Common myeloid progenitor, CD34-positive (primary cell): ENCODE measurements at regions not wholly inside any gene's neighbourhood (a gene's known extent, or its start where the extent isn't known, plus 50 kb on each side); places are given as distances from the start of the nearest gene placed in this dataset.

Experiments used
- CTCF ChIA-PET: fragments of 350-600 bp; sonication (Branson Sonifier 250); formaldehyde crosslinking; loops from one replicate; lab custom pipeline; 2021; ENCODE audit warnings: antibody characterized with exemption; lab: Charles Lee
- POLR2A ChIA-PET: fragments of 350-600 bp; sonication (Branson Sonifier 250); formaldehyde crosslinking; loops from one replicate; lab custom pipeline; 2021; ENCODE audit warnings: antibody characterized with exemption; lab: Charles Lee
- DNase-seq, 3 donors: peaks; one replicate each; pipeline versions ENCODE4 v3.0.0 to v3.0.0-alpha.2; 2013
- H3K27ac ChIP-seq, 2 experiments: 1 replicate in 1 of 2; 2 replicates in 1 of 2; pipeline ENCODE4 v1.7.0; 2013; ENCODE audit warnings: inconsistent platforms in 2 of 2, low read length in 2 of 2, mild to moderate bottlenecking in 2 of 2, low read depth in 1 of 2, moderate library complexity in 1 of 2; ENCODE audit not compliant: severe bottlenecking in 2 of 2, insufficient read depth in 1 of 2, poor library complexity in 1 of 2
- H3K27me3 ChIP-seq, 5 experiments: replicated peaks in 2 of 5; 1 replicate in 3 of 5; 2 replicates in 2 of 5; pipeline versions ENCODE4 v1.6.1 to v1.7.0; 2013; ENCODE audit warnings: low read length in 4 of 5, mild to moderate bottlenecking in 2 of 5, moderate library complexity in 2 of 5, inconsistent platforms in 1 of 5; ENCODE audit not compliant: insufficient read depth in 5 of 5, control insufficient read depth in 4 of 5
- H3K36me3 ChIP-seq, 4 experiments: 1 replicate in 2 of 4; 2 replicates in 2 of 4; pipeline versions ENCODE4 v1.6.1 to v1.7.0; 2013; ENCODE audit warnings: low read length in 3 of 4, control low read depth in 1 of 4, mild to moderate bottlenecking in 1 of 4; ENCODE audit not compliant: control insufficient read depth in 4 of 4, insufficient read depth in 4 of 4
- H3K4me1 ChIP-seq, 4 experiments: 1 replicate in 3 of 4; 2 replicates in 1 of 4; pipeline versions ENCODE4 v1.6.1 to v1.7.1; 2013; ENCODE audit warnings: low read length in 3 of 4, mild to moderate bottlenecking in 3 of 4, control low read depth in 1 of 4, inconsistent platforms in 1 of 4, moderate library complexity in 1 of 4; ENCODE audit not compliant: control insufficient read depth in 4 of 4, insufficient read depth in 4 of 4; ENCODE audit errors: control extremely low read depth in 1 of 4
- H3K4me3 ChIP-seq, 7 experiments: 1 replicate in 4 of 7; 2 replicates in 3 of 7; pipeline versions ENCODE4 v1.5.1 to v1.7.0; 2013; ENCODE audit warnings: mild to moderate bottlenecking in 7 of 7, low read length in 6 of 7, moderate library complexity in 6 of 7, inconsistent platforms in 2 of 7, low read depth in 2 of 7, control low read depth in 1 of 7; ENCODE audit not compliant: insufficient read depth in 4 of 7, control insufficient read depth in 1 of 7; ENCODE audit errors: extremely low read depth in 1 of 7
- H3K9me3 ChIP-seq, 5 experiments: 1 replicate in 4 of 5; 2 replicates in 1 of 5; pipeline versions ENCODE4 v1.6.1 to v1.7.1; 2013; ENCODE audit warnings: low read length in 4 of 5, mild to moderate bottlenecking in 2 of 5, inconsistent platforms in 1 of 5, low read depth in 1 of 5, moderate library complexity in 1 of 5; ENCODE audit not compliant: control insufficient read depth in 4 of 5, insufficient read depth in 2 of 5; ENCODE audit errors: control extremely low read depth in 1 of 5
- WGBS: methylation state at CpG from one replicate; pipeline ENCODE4 v1.1.5; 2013; ENCODE audit not compliant: insufficient coverage; 5-methylcytosine and 5-hydroxymethylcytosine counted together

- ChIA-PET POLR2A (no interaction called here), CTCF (no interaction called here)
- H3K4me3 ChIP-seq, result no peak overlapping the region
- H3K27me3 ChIP-seq, result no peaks in the 10 kb centered on the region
- no peak overlapping the region for H3K27ac ChIP-seq
- H3K9me3 ChIP-seq, result no peaks in the 10 kb centered on the region
- WGBS, result 83% methylated on average over 1 of the region's 1 CpG
- DNase-seq, result no peak
- H3K36me3 ChIP-seq, result no peaks in the 10 kb centered on the region
- no peaks in the 10 kb centered on the region for H3K4me1 ChIP-seq
Observed at GRCh38 chr6:51514748-51515402, 572.5 kb downstream of the PKHD1 start.

GRCh38 chr6:51526049-51526448, 561.4 kb downstream of the PKHD1 start:
- Histone ChIP-seq H3K4me3 (no peak overlapping the region), H3K27ac (no peak overlapping the region), H3K9me3 (no peaks in the 10 kb centered on the region), H3K36me3 (no peaks in the 10 kb centered on the region), H3K4me1 (no peaks in the 10 kb centered on the region), H3K27me3 (peaks cover 0 to 3% (median 0%) of the 10 kb centered on the region in 5 experiments)
- DNase-seq, result no peak
- ChIA-PET CTCF (no interaction called here), POLR2A (no interaction called here)
- WGBS, result 95% methylated on average over 3 of the region's 3 CpGs

GRCh38 chr6:51526922-51527321, 560.5 kb downstream of the PKHD1 start:
- CTCF ChIA-PET, result no interaction called here
- H3K27ac ChIP-seq, result no peak overlapping the region
- H3K36me3 ChIP-seq, result no peaks in the 10 kb centered on the region
- POLR2A ChIA-PET, result no interaction called here
- H3K4me3 ChIP-seq, result no peak overlapping the region
- no peaks in the 10 kb centered on the region for H3K9me3 ChIP-seq
- 91% methylated on average over 4 of the region's 5 CpGs for WGBS
- H3K4me1 ChIP-seq, result no peaks in the 10 kb centered on the region
- DNase-seq, result no peak
- H3K27me3 ChIP-seq, result peaks cover 0 to 3% (median 0%) of the 10 kb centered on the region in 5 experiments

DNA sequence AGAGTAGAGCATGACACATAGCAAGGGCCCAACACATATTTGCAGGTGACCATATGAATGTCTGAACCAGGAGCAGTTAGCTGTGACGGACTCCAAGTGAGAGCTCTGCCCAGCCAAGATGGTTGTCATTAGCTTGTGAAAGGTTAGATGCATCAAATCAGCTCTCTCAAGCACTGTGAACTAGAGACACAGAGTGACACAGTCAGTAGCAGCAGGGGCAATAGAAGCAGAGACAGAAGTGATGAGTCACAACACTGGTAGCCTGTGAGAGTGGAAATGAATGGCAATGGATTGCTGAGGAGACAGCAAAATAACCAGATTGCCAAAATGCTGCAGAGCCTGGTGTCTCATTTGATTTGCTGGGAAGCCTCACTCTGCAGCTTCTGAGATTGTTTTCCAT, 558.9 kb downstream of the PKHD1 start:
- H3K4me1 ChIP-seq, result no peaks in the 10 kb centered on the region
- H3K27ac ChIP-seq, result no peak overlapping the region
- ChIA-PET CTCF (no interaction called here), POLR2A (no interaction called here)
- no peaks in the 10 kb centered on the region for H3K36me3 ChIP-seq
- H3K4me3 ChIP-seq, result no peak overlapping the region
- no peaks in the 10 kb centered on the region for H3K9me3 ChIP-seq
- DNase-seq, result no peak
- WGBS, result 90% methylated on average over 1 of the region's 1 CpG
- peaks cover 0 to 3% (median 0%) of the 10 kb centered on the region in 5 experiments for H3K27me3 ChIP-seq

DNA sequence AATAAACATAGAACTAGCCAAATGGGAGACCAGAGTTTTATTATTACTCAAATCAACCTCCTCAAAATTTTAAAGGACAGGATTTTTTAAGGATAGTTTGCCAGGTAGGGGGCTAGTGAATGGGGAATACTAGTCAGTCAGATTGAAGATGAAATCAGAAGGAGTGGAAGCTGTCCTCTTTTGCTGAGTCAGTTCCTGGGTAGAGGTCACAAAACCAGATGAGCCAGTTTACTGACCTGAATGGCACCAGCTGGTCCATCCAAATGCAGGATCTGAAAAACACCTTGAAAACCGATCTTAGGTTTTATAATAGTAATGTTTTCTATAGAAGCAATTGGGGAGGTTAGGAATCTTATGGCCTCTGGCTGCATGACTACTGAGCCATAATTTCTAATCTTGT, 558.2 kb downstream of the PKHD1 start:
- CTCF ChIA-PET, result no interaction called here
- no peaks in the 10 kb centered on the region for H3K9me3 ChIP-seq
- no peaks in the 10 kb centered on the region for H3K36me3 ChIP-seq
- H3K4me1 ChIP-seq, result no peaks in the 10 kb centered on the region
- H3K27ac ChIP-seq, result no peak overlapping the region
- no peak for DNase-seq
- WGBS, result 88% methylated on average over 1 of the region's 1 CpG
- POLR2A ChIA-PET, result no interaction called here
- H3K27me3 ChIP-seq, result peaks cover 0 to 3% (median 0%) of the 10 kb centered on the region in 5 experiments
- H3K4me3 ChIP-seq, result no peak overlapping the region

- POLR2A ChIA-PET, result no interaction called here
- no peaks in the 10 kb centered on the region for H3K36me3 ChIP-seq
Observed at GRCh38 chr6:51531623-51532022, 555.8 kb downstream of the PKHD1 start.

GRCh38 chr6:51533962-51534361, 553.5 kb downstream of the PKHD1 start:
- Histone ChIP-seq H3K27ac (no peak overlapping the region), H3K4me3 (no peak overlapping the region), H3K27me3 (peaks cover 0 to 2% (median 0%) of the 10 kb centered on the region in 5 experiments), H3K36me3 (no peaks in the 10 kb centered on the region), H3K9me3 (no peaks in the 10 kb centered on the region), H3K4me1 (no peaks in the 10 kb centered on the region)
- peak in 2 of 3 donors; percentile 8 to 17 for DNase-seq
- CTCF ChIA-PET, result no interaction called here
- POLR2A ChIA-PET, result no interaction called here
- WGBS, result 100% methylated on average over 1 of the region's 3 CpGs

More at GRCh38 chr6:51531623-51532022, 555.8 kb downstream of the PKHD1 start:
- WGBS, result 85% methylated on average over 2 of the region's 2 CpGs
- H3K27me3 ChIP-seq, result no peaks in the 10 kb centered on the region
- no peak overlapping the region for H3K4me3 ChIP-seq
- H3K27ac ChIP-seq, result no peak overlapping the region
- H3K4me1 ChIP-seq, result no peaks in the 10 kb centered on the region
- CTCF ChIA-PET, result no interaction called here
- DNase-seq, result peak in 2 of 3 donors; percentile 1
- H3K9me3 ChIP-seq, result no peaks in the 10 kb centered on the region
